ENCODE measurements at regions not wholly inside any gene's neighbourhood (a gene's known extent, or its start where the extent isn't known, plus 50 kb on each side); places are given as distances from the start of the nearest gene placed in this dataset.

DNA sequence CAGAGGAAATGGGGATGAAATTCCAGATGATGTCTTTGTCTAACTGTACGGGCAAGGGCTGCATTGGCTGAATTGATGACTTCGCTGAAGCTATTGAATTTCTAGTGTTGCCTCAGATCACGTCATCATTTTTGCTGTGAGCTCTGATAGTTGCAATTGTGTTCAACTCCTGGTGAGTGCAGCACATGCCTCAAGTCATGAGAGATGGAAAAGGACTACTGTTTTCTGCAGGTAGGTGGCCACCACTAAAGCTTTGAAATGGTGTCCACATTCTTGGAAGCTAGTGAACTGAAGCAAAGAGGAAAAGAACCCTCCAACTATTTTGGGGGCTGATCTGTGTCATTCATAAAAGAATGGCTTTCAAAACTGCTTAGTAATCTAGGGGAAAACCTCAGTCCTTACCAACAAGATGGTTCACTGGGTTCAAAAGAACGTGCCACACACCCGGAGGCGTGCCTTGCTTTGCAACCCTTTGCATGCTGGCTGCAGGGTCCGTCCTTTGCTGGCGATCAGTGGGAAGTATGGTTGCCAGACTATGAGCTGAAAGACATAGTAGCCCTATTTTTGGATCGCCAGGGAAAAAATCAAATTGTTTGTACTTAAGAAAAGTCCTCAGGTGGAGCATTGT is 88.1 kb upstream of the STOX2 start:
- TF ChIP-seq, protein P1, sequence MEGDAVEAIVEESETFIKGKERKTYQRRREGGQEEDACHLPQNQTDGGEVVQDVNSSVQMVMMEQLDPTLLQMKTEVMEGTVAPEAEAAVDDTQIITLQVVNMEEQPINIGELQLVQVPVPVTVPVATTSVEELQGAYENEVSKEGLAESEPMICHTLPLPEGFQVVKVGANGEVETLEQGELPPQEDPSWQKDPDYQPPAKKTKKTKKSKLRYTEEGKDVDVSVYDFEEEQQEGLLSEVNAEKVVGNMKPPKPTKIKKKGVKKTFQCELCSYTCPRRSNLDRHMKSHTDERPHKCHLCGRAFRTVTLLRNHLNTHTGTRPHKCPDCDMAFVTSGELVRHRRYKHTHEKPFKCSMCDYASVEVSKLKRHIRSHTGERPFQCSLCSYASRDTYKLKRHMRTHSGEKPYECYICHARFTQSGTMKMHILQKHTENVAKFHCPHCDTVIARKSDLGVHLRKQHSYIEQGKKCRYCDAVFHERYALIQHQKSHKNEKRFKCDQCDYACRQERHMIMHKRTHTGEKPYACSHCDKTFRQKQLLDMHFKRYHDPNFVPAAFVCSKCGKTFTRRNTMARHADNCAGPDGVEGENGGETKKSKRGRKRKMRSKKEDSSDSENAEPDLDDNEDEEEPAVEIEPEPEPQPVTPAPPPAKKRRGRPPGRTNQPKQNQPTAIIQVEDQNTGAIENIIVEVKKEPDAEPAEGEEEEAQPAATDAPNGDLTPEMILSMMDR (IDR thresholded peaks at IDR 0.05) = no peak
- no peak for TF ChIP-seq POLR2AphosphoS5 (IDR thresholded peaks at IDR 0.05)
- no peak for TF ChIP-seq EP300 (IDR thresholded peaks at IDR 0.05)
- no peak for TF ChIP-seq POLR2A (IDR thresholded peaks at IDR 0.05)

All from gastroesophageal sphincter (tissue), 3 donors.